ELR (cell line): ENCODE measurements at regions not wholly inside any gene's neighbourhood (a gene's known extent, or its start where the extent isn't known, plus 50 kb on each side); places are given as distances from the start of the nearest gene placed in this dataset.
"Not testable (repeated sequence)": the region's sequence is repeated elsewhere in the genome, so short reads cannot be mapped to it uniquely, and the experiment has no call there.

Experiments used
- DNase-seq: peaks from one replicate; pipeline ENCODE4 v3.0.0-alpha.2; 2015; ENCODE audit warnings: low read depth

DNA sequence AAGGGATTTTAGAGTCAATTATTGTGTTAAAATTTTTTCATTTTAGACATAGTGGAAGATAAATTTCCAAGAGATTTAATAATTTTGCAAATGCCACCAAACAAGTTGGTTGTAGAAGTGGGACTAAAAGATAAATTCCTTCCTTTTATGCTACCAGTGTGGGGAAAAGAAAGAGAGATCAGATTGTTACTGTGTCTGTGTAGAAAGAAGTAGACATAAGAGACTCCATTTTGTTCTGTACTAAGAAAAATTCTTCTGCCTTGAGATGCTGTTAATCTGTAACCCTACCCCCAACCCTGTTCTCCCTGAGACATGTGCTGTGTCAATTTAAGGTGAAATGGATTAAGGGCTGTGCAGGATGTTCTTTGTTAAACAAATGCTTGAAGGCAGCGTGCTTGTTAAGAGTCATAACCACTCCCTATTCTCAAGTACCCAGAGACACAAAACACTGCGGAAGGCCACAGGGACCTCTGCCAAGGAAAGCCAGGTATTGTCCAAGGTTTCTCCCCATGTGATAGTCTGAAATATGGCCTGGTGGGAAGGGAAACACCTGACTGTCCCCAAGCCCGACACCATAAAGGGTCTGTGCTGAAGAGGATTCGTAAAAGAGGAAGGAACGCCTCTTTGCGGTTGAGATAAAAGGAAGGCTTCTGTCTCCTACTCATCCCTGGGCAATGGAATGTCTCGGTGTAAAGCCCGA is 117.0 kb downstream of the CEP44 start:
- not testable (repeated sequence) for DNase-seq

DNA sequence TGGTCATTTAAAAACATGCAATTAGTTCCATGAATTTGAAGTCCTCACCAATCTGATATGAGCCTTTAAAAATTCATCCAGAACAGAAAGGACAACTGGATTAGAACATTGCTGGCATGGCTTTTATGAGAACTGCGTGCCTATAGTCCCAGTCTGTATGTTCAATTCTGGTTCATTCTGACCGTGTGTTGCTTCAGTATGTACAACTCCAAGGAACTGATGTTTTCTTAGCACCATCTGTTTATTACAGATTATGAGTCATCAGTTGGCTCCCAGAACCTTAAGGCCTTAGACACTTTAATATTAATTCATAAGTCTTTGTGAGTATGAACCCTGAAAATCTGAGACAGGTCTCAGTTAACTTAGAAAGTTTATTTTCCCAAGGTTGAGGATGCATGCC is 115.0 kb downstream of the CEP44 start:
- DNase-seq = peak; percentile 72

DNA sequence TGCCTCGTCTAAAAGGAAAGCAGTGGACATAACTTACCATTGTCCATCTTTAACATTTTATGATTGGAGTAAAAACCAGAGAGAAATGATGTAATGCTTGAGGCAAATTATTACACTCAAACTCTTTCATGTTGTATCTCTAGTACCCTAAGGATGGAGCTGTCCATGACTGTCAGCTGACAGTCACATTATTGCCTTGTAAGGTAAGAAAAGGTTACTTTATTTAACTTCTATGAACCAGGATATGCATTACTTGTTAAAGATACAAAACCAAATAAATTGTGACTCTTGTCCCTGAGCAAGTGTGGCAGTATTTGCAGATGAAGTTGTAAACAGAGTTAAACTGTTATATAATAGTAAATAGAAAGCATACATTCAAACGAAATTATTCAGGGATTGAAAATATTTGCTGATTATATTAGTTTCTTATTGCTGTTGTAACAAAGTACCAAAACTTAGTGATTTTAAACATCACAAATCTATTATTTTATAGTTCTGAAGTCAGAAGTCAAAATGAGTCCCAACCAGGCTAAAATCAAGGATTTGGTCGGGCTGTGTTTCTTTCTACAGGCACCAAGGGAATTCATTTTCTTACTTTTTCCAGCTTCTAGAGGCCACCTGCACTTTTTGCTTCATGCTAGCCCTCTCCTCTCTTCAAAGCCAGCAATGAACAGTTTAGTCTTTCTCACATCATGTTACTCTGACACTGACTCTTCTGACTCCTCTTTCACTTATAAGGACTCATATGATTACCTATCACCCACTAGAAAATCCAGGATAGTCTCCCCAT is 113.8 kb downstream of the CEP44 start:
- DNase-seq = no peak

DNA sequence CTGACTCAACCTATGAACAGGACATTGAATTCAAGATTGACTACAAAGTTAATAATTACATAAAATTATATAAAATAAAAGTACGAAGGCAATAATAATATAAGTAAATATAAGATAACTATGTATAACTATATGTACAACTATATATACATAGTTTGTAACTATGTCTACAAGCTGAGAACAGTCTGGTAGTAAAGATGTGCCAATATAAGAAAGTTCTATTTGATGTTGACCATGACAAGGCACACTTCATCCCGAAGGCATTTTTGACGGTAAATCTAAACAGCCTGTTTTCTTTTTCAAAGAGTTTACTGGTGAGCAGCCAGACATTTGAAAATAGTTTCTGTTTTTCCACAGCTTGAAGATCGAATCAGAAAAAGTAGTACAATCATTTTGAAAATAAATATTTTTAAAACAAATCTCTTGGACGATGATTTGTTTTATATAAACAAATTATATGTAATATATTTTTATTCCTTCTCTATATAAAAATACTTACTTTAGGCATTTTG is 112.9 kb downstream of the CEP44 start:
- no peak for DNase-seq

DNA sequence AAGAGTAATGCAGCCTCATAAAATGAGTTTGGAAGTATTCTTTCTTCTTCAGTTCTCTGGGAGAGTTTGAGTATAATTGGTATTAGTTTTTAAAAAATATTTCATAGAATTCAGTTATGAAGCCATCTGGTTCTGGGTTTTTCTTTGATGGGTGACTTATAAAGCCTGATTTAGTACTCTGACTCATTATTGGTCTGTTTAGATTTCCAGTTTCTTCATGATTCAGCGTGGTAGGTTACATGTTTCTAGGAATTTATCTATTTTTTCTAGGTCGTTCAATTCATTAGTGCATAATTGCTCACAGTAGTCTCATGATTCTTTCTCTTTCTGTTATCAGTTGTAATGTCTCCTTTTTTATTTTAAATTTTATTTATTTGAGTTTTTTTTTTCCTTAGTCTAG is 111.2 kb downstream of the CEP44 start:
- DNase-seq = peak; percentile 76

DNA sequence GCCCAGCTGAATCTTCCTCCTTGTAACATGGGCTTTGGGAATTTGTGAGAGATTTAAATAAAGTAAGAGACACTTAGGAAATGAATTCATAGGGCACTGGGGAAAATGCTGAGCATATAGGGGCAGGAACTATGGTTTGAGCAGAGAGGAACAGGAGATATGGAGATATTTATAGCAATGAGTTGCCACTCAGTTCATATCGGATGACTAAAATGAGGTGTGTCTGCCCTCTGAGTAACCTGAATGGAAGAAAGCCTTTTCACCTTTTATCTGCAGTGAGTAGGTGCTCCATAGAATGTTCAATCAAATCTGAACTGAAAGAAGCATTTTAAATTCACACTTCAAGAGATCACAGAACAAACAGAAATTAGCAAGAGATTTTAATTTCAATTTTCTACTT is 105.7 kb downstream of the CEP44 start:
- DNase-seq = no peak

DNA sequence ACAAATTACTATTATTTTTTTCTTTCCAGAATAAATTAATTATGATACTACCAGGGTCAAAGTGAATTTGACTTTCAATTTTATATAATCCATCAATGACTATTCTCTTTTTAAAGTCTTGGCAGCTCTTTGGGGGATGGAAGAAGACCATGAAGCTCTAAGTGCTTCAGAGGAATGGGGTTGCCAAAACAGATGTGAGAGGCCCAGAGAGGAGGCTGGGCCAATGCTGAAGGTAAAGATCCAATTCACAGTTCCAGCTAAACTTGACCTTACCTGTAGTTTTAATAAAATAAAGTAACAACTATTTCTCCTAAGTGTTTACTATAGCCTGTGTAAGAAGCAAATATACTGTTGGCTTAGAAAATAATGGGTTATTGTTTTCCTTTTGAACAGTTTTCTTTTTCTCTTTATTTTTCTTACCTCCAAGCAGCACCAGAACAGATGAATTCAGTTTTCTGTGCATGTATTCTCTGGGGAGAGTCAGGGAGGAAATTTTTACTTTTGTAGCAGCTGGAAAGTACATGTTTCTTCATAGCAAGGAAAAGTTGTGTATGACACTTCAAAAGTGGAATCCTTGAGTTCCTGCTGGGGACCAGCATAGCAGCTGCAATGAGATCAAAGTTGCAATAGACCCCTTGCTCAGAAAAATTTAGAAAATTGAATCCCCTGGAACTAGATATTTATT is 104.9 kb downstream of the CEP44 start:
- no peak for DNase-seq

DNA sequence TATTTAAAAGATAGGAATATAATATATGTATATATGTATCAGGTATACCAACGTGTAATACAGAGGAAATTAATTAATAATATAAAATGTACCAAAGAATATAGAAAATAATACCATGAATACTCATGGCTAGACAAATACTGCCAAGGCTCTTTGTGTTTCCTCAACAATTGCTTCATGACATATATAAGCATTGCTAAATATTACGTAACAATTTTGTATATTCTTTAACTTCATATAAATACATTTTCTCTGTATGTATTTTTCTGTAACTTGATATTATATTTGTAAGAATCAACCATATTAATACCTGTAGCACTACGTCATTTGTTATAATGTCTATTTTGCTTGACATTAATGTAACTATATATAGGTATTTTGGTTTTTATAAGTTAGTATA is 104.0 kb downstream of the CEP44 start:
- DNase-seq = no peak

DNA sequence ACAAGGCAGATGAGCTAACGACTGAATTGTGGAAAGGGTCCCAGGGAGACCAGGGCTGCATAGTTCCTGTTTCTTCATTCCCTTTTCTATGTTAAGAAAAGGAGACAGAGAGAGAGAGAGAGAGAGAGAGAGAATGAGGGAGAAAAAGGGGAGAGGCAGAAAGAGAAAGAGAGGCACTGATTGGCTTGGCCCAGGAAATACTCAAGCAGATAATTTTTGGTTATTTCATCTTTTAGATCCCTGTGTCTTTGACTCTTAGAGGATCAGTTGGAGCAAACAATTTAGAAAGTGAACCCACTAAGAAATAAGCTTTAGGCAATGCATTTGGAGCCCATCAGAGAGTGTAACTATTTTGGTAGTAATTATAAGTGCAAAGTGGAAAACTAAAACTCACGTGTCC is 103.4 kb downstream of the CEP44 start:
- no peak for DNase-seq

DNA sequence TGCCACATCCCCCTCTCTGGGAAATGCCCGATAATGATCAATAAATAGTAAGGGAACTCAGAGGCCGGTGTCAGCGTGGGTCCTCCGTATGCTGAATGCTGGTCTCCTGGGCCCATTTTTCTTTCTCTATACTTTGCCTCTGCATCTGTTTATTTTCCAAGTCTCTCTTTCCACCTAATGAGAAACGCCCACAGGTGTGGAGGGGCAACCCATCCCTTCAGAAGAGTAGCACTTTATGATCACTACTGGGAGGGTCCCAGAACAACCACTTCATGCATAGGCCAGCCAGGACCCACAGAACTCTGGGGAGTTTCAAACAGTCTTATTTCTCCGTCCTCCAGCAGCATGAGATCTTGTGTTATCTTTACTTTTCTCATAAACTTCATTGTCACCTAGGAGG is 100.1 kb downstream of the CEP44 start:
- DNase-seq = no peak

DNA sequence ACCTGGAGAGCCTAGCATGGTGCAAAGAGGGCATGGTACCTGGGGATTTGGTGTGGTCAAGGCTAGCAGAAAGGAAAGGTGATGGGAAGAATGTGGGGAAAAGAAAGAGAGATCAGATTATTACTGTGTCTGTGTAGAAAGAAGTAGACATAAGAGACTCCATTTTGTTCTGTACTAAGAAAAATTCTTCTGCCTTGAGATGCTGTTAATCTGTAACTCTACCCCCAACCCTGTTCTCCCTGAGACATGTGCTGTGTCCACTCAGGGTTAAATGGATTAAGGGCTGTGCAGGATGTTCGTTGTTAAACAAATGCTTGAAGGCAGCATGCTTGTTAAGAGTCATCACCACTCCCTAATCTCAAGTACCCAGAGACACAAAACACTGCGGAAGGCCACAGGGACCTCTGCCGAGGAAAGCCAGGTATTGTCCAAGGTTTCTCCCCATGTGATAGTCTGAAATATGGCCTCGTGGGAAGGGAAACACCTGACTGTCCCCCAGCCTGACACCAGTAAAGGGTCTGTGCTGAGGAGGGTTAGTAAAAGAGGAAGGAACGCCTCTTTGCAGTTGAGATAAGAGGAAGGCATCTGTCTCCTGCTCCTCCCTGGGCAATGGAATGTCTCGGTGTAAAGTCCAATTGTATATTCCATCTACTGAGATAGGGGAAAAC is 99.4 kb downstream of the CEP44 start:
- DNase-seq = not testable (repeated sequence)
